ENCODE measurements at regions not wholly inside any gene's neighbourhood (a gene's known extent, or its start where the extent isn't known, plus 50 kb on each side); places are given as distances from the start of the nearest gene placed in this dataset.

GRCh38 chr4:10207116-10207515 is 90.5 kb upstream of the WDR1 start:
- Histone ChIP-seq H3F3A (ENCODE audit: insufficient read depth, low read length) (no peaks in the 10 kb centered on the region), H3K4me1 (ENCODE audit: low read length) (no peaks in the 10 kb centered on the region), H3K4me3 (ENCODE audit: low read length) (no peak overlapping the region), H3K9me3 (replicated peaks; ENCODE audit: insufficient read depth, low read length) (no peaks in the 10 kb centered on the region), H3K27me3 (replicated peaks; ENCODE audit: insufficient read depth, low read length) (no peaks in the 10 kb centered on the region), H3K4me2 (ENCODE audit: low read depth, low read length) (no peak overlapping the region), H2AFZ (ENCODE audit: low read length) (no peak overlapping the region), H3K9ac (ENCODE audit: low read length) (no peak overlapping the region), H4K20me1 (ENCODE audit: insufficient read depth, low read length) (no peaks in the 10 kb centered on the region), H3K27ac (ENCODE audit: low read length) (no peak overlapping the region), H3K9me2 (replicated peaks; ENCODE audit: insufficient read depth, low read length) (no peaks in the 10 kb centered on the region), H3K36me3 (replicated peaks; ENCODE audit: insufficient read depth, low read length) (no peaks in the 10 kb centered on the region), H3K79me2 (ENCODE audit: low read length) (no peaks in the 10 kb centered on the region)
- DNase-seq = no peak
- TF ChIP-seq CTCF (IDR thresholded peaks at IDR 0.05; ENCODE audit: low read length) = no peak
- no peak for TF ChIP-seq EZH2phosphoT487 (IDR thresholded peaks at IDR 0.05; ENCODE audit: low read length)
- TF ChIP-seq EZH2 (optimal IDR thresholded peaks at IDR 0.05; ENCODE audit: low read depth, low read length) = no peak

GRCh38 chr4:10205223-10205622 is 88.6 kb upstream of the WDR1 start:
- Histone ChIP-seq H3K9ac (ENCODE audit: low read length) (no peak overlapping the region), H3K36me3 (replicated peaks; ENCODE audit: insufficient read depth, low read length) (no peaks in the 10 kb centered on the region), H3K4me2 (ENCODE audit: low read depth, low read length) (no peak overlapping the region), H3K27me3 (replicated peaks; ENCODE audit: insufficient read depth, low read length) (no peaks in the 10 kb centered on the region), H3K9me2 (replicated peaks; ENCODE audit: insufficient read depth, low read length) (no peaks in the 10 kb centered on the region), H3K4me3 (ENCODE audit: low read length) (no peak overlapping the region), H3K4me1 (ENCODE audit: low read length) (no peaks in the 10 kb centered on the region), H3K9me3 (replicated peaks; ENCODE audit: insufficient read depth, low read length) (no peaks in the 10 kb centered on the region), H3K27ac (ENCODE audit: low read length) (no peak overlapping the region), H2AFZ (ENCODE audit: low read length) (no peak overlapping the region), H3F3A (ENCODE audit: insufficient read depth, low read length) (no peaks in the 10 kb centered on the region), H3K79me2 (ENCODE audit: low read length) (no peaks in the 10 kb centered on the region), H4K20me1 (ENCODE audit: insufficient read depth, low read length) (no peaks in the 10 kb centered on the region)
- TF ChIP-seq CTCF (IDR thresholded peaks at IDR 0.05; ENCODE audit: low read length) (no peak), EZH2phosphoT487 (IDR thresholded peaks at IDR 0.05; ENCODE audit: low read length) (no peak), EZH2 (optimal IDR thresholded peaks at IDR 0.05; ENCODE audit: low read depth, low read length) (no peak)
- DNase-seq = no peak

DNA sequence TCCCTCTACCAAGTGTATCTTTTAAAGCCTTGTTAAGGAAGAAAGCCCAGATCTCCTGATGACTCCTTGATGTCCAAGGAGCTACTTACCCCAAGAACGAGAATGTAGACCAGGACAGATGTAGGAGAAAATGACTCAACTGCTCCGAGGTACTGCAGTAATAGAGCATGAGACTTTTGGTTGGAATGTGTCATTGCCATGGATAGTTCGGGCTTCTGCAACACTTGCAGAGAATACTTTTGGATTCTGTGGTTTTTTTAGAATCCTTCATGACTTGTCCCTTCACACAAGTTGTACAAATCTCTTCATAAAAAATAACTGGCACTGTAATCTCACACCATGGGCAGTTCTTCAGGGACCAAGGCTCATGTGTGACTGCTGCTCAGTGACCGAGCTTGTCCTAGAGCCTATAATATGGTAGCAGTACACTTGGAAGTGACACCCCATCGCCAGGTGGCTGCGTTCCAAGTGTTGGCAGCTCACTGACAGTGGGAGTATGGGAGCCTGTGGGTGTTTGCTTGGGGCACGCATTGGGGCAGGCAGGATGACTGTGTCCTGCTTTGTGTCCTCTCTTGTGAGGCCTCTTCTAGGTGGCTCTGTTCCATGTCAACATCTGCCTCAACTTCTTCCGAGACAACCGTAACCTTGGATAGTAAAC is 87.9 kb upstream of the WDR1 start:
- Histone ChIP-seq H3K9me2 (replicated peaks; ENCODE audit: insufficient read depth, low read length) (no peaks in the 10 kb centered on the region), H4K20me1 (ENCODE audit: insufficient read depth, low read length) (no peaks in the 10 kb centered on the region), H3K27ac (ENCODE audit: low read length) (no peak overlapping the region), H2AFZ (ENCODE audit: low read length) (no peak overlapping the region), H3F3A (ENCODE audit: insufficient read depth, low read length) (no peaks in the 10 kb centered on the region), H3K4me3 (ENCODE audit: low read length) (no peak overlapping the region), H3K4me2 (ENCODE audit: low read depth, low read length) (no peak overlapping the region), H3K4me1 (ENCODE audit: low read length) (no peaks in the 10 kb centered on the region), H3K79me2 (ENCODE audit: low read length) (no peaks in the 10 kb centered on the region), H3K36me3 (replicated peaks; ENCODE audit: insufficient read depth, low read length) (no peaks in the 10 kb centered on the region), H3K9me3 (replicated peaks; ENCODE audit: insufficient read depth, low read length) (no peaks in the 10 kb centered on the region), H3K9ac (ENCODE audit: low read length) (no peak overlapping the region), H3K27me3 (replicated peaks; ENCODE audit: insufficient read depth, low read length) (no peaks in the 10 kb centered on the region)
- TF ChIP-seq CTCF (IDR thresholded peaks at IDR 0.05; ENCODE audit: low read length) (no peak), EZH2 (optimal IDR thresholded peaks at IDR 0.05; ENCODE audit: low read depth, low read length) (no peak), EZH2phosphoT487 (IDR thresholded peaks at IDR 0.05; ENCODE audit: low read length) (no peak)
- no peak for DNase-seq
